ENCODE measurements at regions not wholly inside any gene's neighbourhood (a gene's known extent, or its start where the extent isn't known, plus 50 kb on each side); places are given as distances from the start of the nearest gene placed in this dataset.
"Not testable (repeated sequence)": the region's sequence is repeated elsewhere in the genome, so short reads cannot be mapped to it uniquely, and the experiment has no call there.

GRCh38 chr14:89678768-89679167 is 261.7 kb upstream of the FOXN3 start:
- no peaks in the 10 kb centered on the region for H3K27me3 ChIP-seq (ENCODE audit: insufficient read depth, low read length)
- no peak overlapping the region for H3K4me3 ChIP-seq (ENCODE audit: low read depth, low read length)
- H3K79me2 ChIP-seq (ENCODE audit: control insufficient read depth, insufficient read depth, low read length, unreplicated experiment), result no peaks in the 10 kb centered on the region
- no peak overlapping the region for H3K27ac ChIP-seq (ENCODE audit: low read depth, low read length)
- H2AFZ ChIP-seq (ENCODE audit: low read length, unreplicated experiment), result peak overlapping the region; percentile 25
- no peaks in the 10 kb centered on the region for H3K36me3 ChIP-seq (ENCODE audit: insufficient read depth, low read length)
- H3K4me1 ChIP-seq (ENCODE audit: control insufficient read depth, insufficient read depth, low read length, unreplicated experiment), result no peaks in the 10 kb centered on the region

- Histone ChIP-seq H3K27me3 (ENCODE audit: insufficient read depth, low read length) (no peaks in the 10 kb centered on the region), H3K79me2 (ENCODE audit: control insufficient read depth, insufficient read depth, low read length, unreplicated experiment) (no peaks in the 10 kb centered on the region), H2AFZ (ENCODE audit: low read length, unreplicated experiment) (no peak overlapping the region), H3K27ac (ENCODE audit: low read depth, low read length) (no peak overlapping the region), H3K4me1 (ENCODE audit: control insufficient read depth, insufficient read depth, low read length, unreplicated experiment) (no peaks in the 10 kb centered on the region), H3K4me3 (ENCODE audit: low read depth, low read length) (no peak overlapping the region), H3K36me3 (ENCODE audit: insufficient read depth, low read length) (no peaks in the 10 kb centered on the region)
Measured at GRCh38 chr14:89675590-89675989, 258.6 kb upstream of the FOXN3 start.

GRCh38 chr14:89674936-89675335 is 257.9 kb upstream of the FOXN3 start:
- H3K27me3 ChIP-seq (ENCODE audit: insufficient read depth, low read length), result no peaks in the 10 kb centered on the region
- H3K27ac ChIP-seq (ENCODE audit: low read depth, low read length), result no peak overlapping the region
- no peaks in the 10 kb centered on the region for H3K4me1 ChIP-seq (ENCODE audit: control insufficient read depth, insufficient read depth, low read length, unreplicated experiment)

GRCh38 chr14:89674240-89674639 is 257.2 kb upstream of the FOXN3 start:
- Histone ChIP-seq H3K79me2 (ENCODE audit: control insufficient read depth, insufficient read depth, low read length, unreplicated experiment) (no peaks in the 10 kb centered on the region), H3K36me3 (ENCODE audit: insufficient read depth, low read length) (no peaks in the 10 kb centered on the region), H3K27ac (ENCODE audit: low read depth, low read length) (no peak overlapping the region), H3K27me3 (ENCODE audit: insufficient read depth, low read length) (no peaks in the 10 kb centered on the region), H3K4me3 (ENCODE audit: low read depth, low read length) (no peak overlapping the region), H2AFZ (ENCODE audit: low read length, unreplicated experiment) (no peak overlapping the region), H3K4me1 (ENCODE audit: control insufficient read depth, insufficient read depth, low read length, unreplicated experiment) (no peaks in the 10 kb centered on the region)

More at GRCh38 chr14:89674936-89675335, 257.9 kb upstream of the FOXN3 start:
- Histone ChIP-seq H2AFZ (ENCODE audit: low read length, unreplicated experiment) (no peak overlapping the region), H3K79me2 (ENCODE audit: control insufficient read depth, insufficient read depth, low read length, unreplicated experiment) (no peaks in the 10 kb centered on the region), H3K36me3 (ENCODE audit: insufficient read depth, low read length) (no peaks in the 10 kb centered on the region), H3K4me3 (ENCODE audit: low read depth, low read length) (no peak overlapping the region)

- Histone ChIP-seq H3K27me3 (ENCODE audit: insufficient read depth, low read length) (no peaks in the 10 kb centered on the region), H3K79me2 (ENCODE audit: control insufficient read depth, insufficient read depth, low read length, unreplicated experiment) (no peaks in the 10 kb centered on the region)
Measured at GRCh38 chr14:89673512-89674225, 256.6 kb upstream of the FOXN3 start.

GRCh38 chr14:89672636-89673511 is 255.8 kb upstream of the FOXN3 start:
- Histone ChIP-seq H3K4me3 (ENCODE audit: low read depth, low read length) (no peak overlapping the region), H3K79me2 (ENCODE audit: control insufficient read depth, insufficient read depth, low read length, unreplicated experiment) (no peaks in the 10 kb centered on the region), H3K4me1 (ENCODE audit: control insufficient read depth, insufficient read depth, low read length, unreplicated experiment) (peaks cover 5% of the 10 kb centered on the region), H3K36me3 (ENCODE audit: insufficient read depth, low read length) (no peaks in the 10 kb centered on the region), H3K27ac (ENCODE audit: low read depth, low read length) (no peak overlapping the region), H3K27me3 (ENCODE audit: insufficient read depth, low read length) (no peaks in the 10 kb centered on the region), H2AFZ (ENCODE audit: low read length, unreplicated experiment) (no peak overlapping the region)

More at GRCh38 chr14:89673512-89674225, 256.6 kb upstream of the FOXN3 start:
- Histone ChIP-seq H3K4me1 (ENCODE audit: control insufficient read depth, insufficient read depth, low read length, unreplicated experiment) (no peaks in the 10 kb centered on the region), H3K36me3 (ENCODE audit: insufficient read depth, low read length) (no peaks in the 10 kb centered on the region), H2AFZ (ENCODE audit: low read length, unreplicated experiment) (no peak overlapping the region), H3K4me3 (ENCODE audit: low read depth, low read length) (no peak overlapping the region), H3K27ac (ENCODE audit: low read depth, low read length) (no peak overlapping the region)

- Histone ChIP-seq H3K79me2 (ENCODE audit: control insufficient read depth, insufficient read depth, low read length, unreplicated experiment) (no peaks in the 10 kb centered on the region), H3K36me3 (ENCODE audit: insufficient read depth, low read length) (no peaks in the 10 kb centered on the region), H3K27ac (ENCODE audit: low read depth, low read length) (no peak overlapping the region), H3K4me3 (ENCODE audit: low read depth, low read length) (no peak overlapping the region), H2AFZ (ENCODE audit: low read length, unreplicated experiment) (no peak overlapping the region), H3K27me3 (ENCODE audit: insufficient read depth, low read length) (no peaks in the 10 kb centered on the region), H3K4me1 (ENCODE audit: control insufficient read depth, insufficient read depth, low read length, unreplicated experiment) (peaks cover 5% of the 10 kb centered on the region)
Measured at GRCh38 chr14:89669193-89669592, 252.2 kb upstream of the FOXN3 start.

GRCh38 chr14:89667983-89668382 is 250.9 kb upstream of the FOXN3 start:
- no peak overlapping the region for H3K4me3 ChIP-seq (ENCODE audit: low read depth, low read length)
- H3K36me3 ChIP-seq (ENCODE audit: insufficient read depth, low read length), result no peaks in the 10 kb centered on the region
- peaks cover 5% of the 10 kb centered on the region for H3K4me1 ChIP-seq (ENCODE audit: control insufficient read depth, insufficient read depth, low read length, unreplicated experiment)
- no peak overlapping the region for H2AFZ ChIP-seq (ENCODE audit: low read length, unreplicated experiment)
- no peaks in the 10 kb centered on the region for H3K27me3 ChIP-seq (ENCODE audit: insufficient read depth, low read length)
- no peak overlapping the region for H3K27ac ChIP-seq (ENCODE audit: low read depth, low read length)
- no peaks in the 10 kb centered on the region for H3K79me2 ChIP-seq (ENCODE audit: control insufficient read depth, insufficient read depth, low read length, unreplicated experiment)

GRCh38 chr14:89665300-89666081 is 248.5 kb upstream of the FOXN3 start:
- not testable (repeated sequence) for H3K27ac ChIP-seq (ENCODE audit: low read depth, low read length); H3K27me3 ChIP-seq (ENCODE audit: insufficient read depth, low read length); H3K4me3 ChIP-seq (ENCODE audit: low read depth, low read length); H3K36me3 ChIP-seq (ENCODE audit: insufficient read depth, low read length); H3K79me2 ChIP-seq (ENCODE audit: control insufficient read depth, insufficient read depth, low read length, unreplicated experiment); H3K4me1 ChIP-seq (ENCODE audit: control insufficient read depth, insufficient read depth, low read length, unreplicated experiment); H2AFZ ChIP-seq (ENCODE audit: low read length, unreplicated experiment)

- Histone ChIP-seq H3K79me2 (ENCODE audit: control insufficient read depth, insufficient read depth, low read length, unreplicated experiment) (no peaks in the 10 kb centered on the region), H3K36me3 (ENCODE audit: insufficient read depth, low read length) (no peaks in the 10 kb centered on the region), H3K27me3 (ENCODE audit: insufficient read depth, low read length) (no peaks in the 10 kb centered on the region), H3K27ac (ENCODE audit: low read depth, low read length) (no peak overlapping the region), H3K4me1 (ENCODE audit: control insufficient read depth, insufficient read depth, low read length, unreplicated experiment) (peaks cover 12% of the 10 kb centered on the region), H3K4me3 (ENCODE audit: low read depth, low read length) (no peak overlapping the region), H2AFZ (ENCODE audit: low read length, unreplicated experiment) (no peak overlapping the region)
Measured at GRCh38 chr14:89661392-89661791, 244.4 kb upstream of the FOXN3 start.

Measured in ACC112 (cell line).